KMS-11 (cell line): ENCODE measurements at regions not wholly inside any gene's neighbourhood (a gene's known extent, or its start where the extent isn't known, plus 50 kb on each side); places are given as distances from the start of the nearest gene placed in this dataset.

Source experiments
- H2AFZ ChIP-seq: fragments of 200-600 bp; sonication (generic); 2 replicates; pipeline ENCODE4 v1.6.1; 2016; ENCODE audit warnings: antibody characterized with exemption, mixed run types, low read depth
- H3K27ac ChIP-seq: fragments of 200-600 bp; sonication (generic); 2 replicates; pipeline ENCODE4 v1.6.1; 2016; ENCODE audit warnings: mild to moderate bottlenecking, mixed run types
- H3K27me3 ChIP-seq: fragments of 200-600 bp; sonication (generic); 2 replicates; pipeline ENCODE4 v1.6.1; 2017; ENCODE audit warnings: mild to moderate bottlenecking, low read depth, mixed run types, moderate library complexity; ENCODE audit not compliant: insufficient read depth
- H3K36me3 ChIP-seq: fragments of 200-600 bp; sonication (generic); 2 replicates; pipeline ENCODE4 v1.6.1; 2017; ENCODE audit warnings: mild to moderate bottlenecking, mixed run types; ENCODE audit not compliant: insufficient read depth
- H3K4me1 ChIP-seq: fragments of 200-600 bp; sonication (generic); 2 replicates; pipeline ENCODE4 v1.6.1; 2016; ENCODE audit warnings: mild to moderate bottlenecking, low read depth, mixed run types; ENCODE audit not compliant: poor library complexity, severe bottlenecking
- H3K4me2 ChIP-seq: fragments of 200-600 bp; sonication (generic); 2 replicates; pipeline ENCODE4 v1.7.0; 2016; ENCODE audit warnings: mild to moderate bottlenecking, mixed run types
- H3K4me3 ChIP-seq: fragments of 200-600 bp; sonication (generic); IDR thresholded peaks from 2 replicates; pipeline ENCODE4 v1.6.1; 2017; ENCODE audit warnings: low read depth, low read length, mixed read lengths; ENCODE audit not compliant: insufficient read depth
- H3K79me2 ChIP-seq: fragments of 200-600 bp; sonication (generic); 2 replicates; pipeline ENCODE4 v1.6.1; 2016; ENCODE audit warnings: low read depth, mixed run types; ENCODE audit not compliant: insufficient read depth
- H3K9ac ChIP-seq: fragments of 200-600 bp; sonication (generic); 2 replicates; pipeline ENCODE4 v1.6.1; 2016; ENCODE audit warnings: mild to moderate bottlenecking, mixed run types
- H4K20me1 ChIP-seq: fragments of 200-600 bp; sonication (generic); 2 replicates; pipeline ENCODE4 v1.6.1; 2016; ENCODE audit warnings: mild to moderate bottlenecking, mixed run types; ENCODE audit not compliant: insufficient read depth
- CTCF ChIP-seq: fragments of 200-600 bp; sonication (generic); conservative IDR thresholded peaks from 2 replicates; pipeline ENCODE4 v1.6.1; 2017; ENCODE audit warnings: low read depth, mild to moderate bottlenecking, antibody characterized with exemption, low read length, moderate library complexity, mixed read lengths

GRCh38 chr1:103365860-103366569 is 159.5 kb upstream of the RNPC3 start:
- no peaks in the 10 kb centered on the region for H3K36me3 ChIP-seq
- H3K27ac ChIP-seq, result no peak overlapping the region
- no peaks in the 10 kb centered on the region for H3K4me1 ChIP-seq
- H4K20me1 ChIP-seq, result no peaks in the 10 kb centered on the region
- no peaks in the 10 kb centered on the region for H3K27me3 ChIP-seq
- H3K9ac ChIP-seq, result no peak overlapping the region
- no peak overlapping the region for H3K4me2 ChIP-seq
- no peaks in the 10 kb centered on the region for H3K79me2 ChIP-seq
- no peak overlapping the region for H2AFZ ChIP-seq
- H3K4me3 ChIP-seq, result no peak overlapping the region
- TF ChIP-seq CTCF, result no peak

GRCh38 chr1:103363008-103363365 is 162.5 kb upstream of the RNPC3 start:
- H3K27ac ChIP-seq, result no peak overlapping the region

GRCh38 chr1:103362348-103363007 is 163.0 kb upstream of the RNPC3 start:
- Histone ChIP-seq H3K36me3 (no peaks in the 10 kb centered on the region), H2AFZ (no peak overlapping the region), H3K4me3 (no peak overlapping the region), H3K27me3 (no peaks in the 10 kb centered on the region), H3K9ac (no peak overlapping the region), H3K27ac (no peak overlapping the region), H3K4me2 (no peak overlapping the region), H3K79me2 (no peaks in the 10 kb centered on the region), H3K4me1 (no peaks in the 10 kb centered on the region), H4K20me1 (no peaks in the 10 kb centered on the region)
- no peak for TF ChIP-seq CTCF

More at GRCh38 chr1:103363008-103363365, 162.5 kb upstream of the RNPC3 start:
- H3K4me2 ChIP-seq, result no peak overlapping the region
- no peak overlapping the region for H3K4me3 ChIP-seq
- H2AFZ ChIP-seq, result no peak overlapping the region
- no peaks in the 10 kb centered on the region for H3K4me1 ChIP-seq
- no peaks in the 10 kb centered on the region for H3K36me3 ChIP-seq
- no peak overlapping the region for H3K9ac ChIP-seq
- no peaks in the 10 kb centered on the region for H4K20me1 ChIP-seq
- H3K27me3 ChIP-seq, result no peaks in the 10 kb centered on the region
- no peaks in the 10 kb centered on the region for H3K79me2 ChIP-seq
- TF ChIP-seq CTCF, result no peak

- Histone ChIP-seq H2AFZ (no peak overlapping the region), H3K4me3 (no peak overlapping the region), H3K4me1 (no peaks in the 10 kb centered on the region), H3K27ac (no peak overlapping the region), H3K9ac (no peak overlapping the region), H3K27me3 (no peaks in the 10 kb centered on the region), H4K20me1 (no peaks in the 10 kb centered on the region), H3K36me3 (no peaks in the 10 kb centered on the region), H3K4me2 (no peak overlapping the region), H3K79me2 (no peaks in the 10 kb centered on the region)
- no peak for TF ChIP-seq CTCF
These were observed 172.1 kb upstream of the RNPC3 start for GRCh38 chr1:103353391-103353790.
